T-cell (primary cell): ENCODE measurements at regions not wholly inside any gene's neighbourhood (a gene's known extent, or its start where the extent isn't known, plus 50 kb on each side); places are given as distances from the start of the nearest gene placed in this dataset.

Experiments used
- ATAC-seq, 4 experiments: fragments of 200-7000 bp in 3 of 4; fragments of 150-1000 bp in 1 of 4; cut with Tn5 transposase; replicated peaks in 1 of 4; 1 replicate in 3 of 4; 2 replicates in 1 of 4; pipeline ENCODE4 v1.10.0; 2021; ENCODE audit warnings: moderate library complexity in 3 of 4, mild to moderate bottlenecking in 2 of 4, moderate number of reproducible peaks in 1 of 4
- CTCF ChIA-PET, 2 donors: fragments of 300-600 bp; sonication (Branson Sonifier 250); formaldehyde crosslinking; loops; one replicate each; lab custom pipeline; 2022; ENCODE audit warnings: antibody characterized with exemption in 2 of 2; lab: Charles Lee
- POLR2A ChIA-PET, 2 donors: fragments of 300-600 bp; sonication (Branson Sonifier 250); formaldehyde crosslinking; loops; one replicate each; lab custom pipeline; 2022; ENCODE audit warnings: antibody characterized with exemption in 2 of 2; lab: Charles Lee
- DNase-seq, 35 experiments: peaks; one replicate each; pipeline versions ENCODE4 v3.0.0 to v3.0.0-alpha.2; 2013 to 2023
- H3K27ac ChIP-seq: one replicate; pipeline ENCODE4 v1.5.1; 2013; ENCODE audit warnings: low read length
- H3K27me3 ChIP-seq, 2 experiments: replicated peaks in 1 of 2; 1 replicate in 1 of 2; 2 replicates in 1 of 2; pipeline versions ENCODE4 v1.6.1 to v1.7.0; 2013; ENCODE audit warnings: low read length in 1 of 2, mixed read lengths in 1 of 2; ENCODE audit not compliant: control insufficient read depth in 2 of 2, insufficient read depth in 2 of 2; ENCODE audit errors: extremely low read depth in 1 of 2
- H3K36me3 ChIP-seq, 2 donors: 1 replicate in 1 of 2; 2 replicates in 1 of 2; pipeline versions ENCODE4 v1.6.1 to v1.7.0; 2013; ENCODE audit warnings: low read length in 1 of 2; ENCODE audit not compliant: control insufficient read depth in 2 of 2, insufficient read depth in 1 of 2; ENCODE audit errors: extremely low read depth in 1 of 2
- H3K4me1 ChIP-seq, 2 experiments: 1 replicate in 1 of 2; 2 replicates in 1 of 2; pipeline versions ENCODE4 v1.6.1 to v1.7.0; 2013; ENCODE audit warnings: low read length in 2 of 2, mixed read lengths in 1 of 2; ENCODE audit not compliant: insufficient read depth in 2 of 2, control insufficient read depth in 1 of 2; ENCODE audit errors: extremely low read depth in 1 of 2
- H3K4me3 ChIP-seq, 2 donors: 1 replicate in 1 of 2; 2 replicates in 1 of 2; pipeline versions ENCODE4 v1.5.1 to v1.7.0; 2013; ENCODE audit warnings: mild to moderate bottlenecking in 2 of 2, low read length in 1 of 2, moderate library complexity in 1 of 2; ENCODE audit not compliant: control insufficient read depth in 1 of 2; ENCODE audit errors: extremely low read depth in 1 of 2
- H3K9me3 ChIP-seq: 2 replicates; pipeline ENCODE4 v1.7.0; 2013
- H3K27ac Mint-ChIP-seq, 2 donors: one replicate each; pipeline ENCODE4 v1.8.0; 2020 to 2021; ENCODE audit warnings: mild to moderate bottlenecking in 2 of 2, mixed read lengths in 2 of 2
- H3K27me3 Mint-ChIP-seq, 2 donors: one replicate each; pipeline ENCODE4 v1.8.0; 2021 to 2022; ENCODE audit warnings: mixed read lengths in 2 of 2
- H3K36me3 Mint-ChIP-seq: one replicate; pipeline ENCODE4 v1.8.0; 2021; ENCODE audit warnings: mixed read lengths
- H3K4me1 Mint-ChIP-seq, 3 donors: one replicate each; pipeline ENCODE4 v1.8.0; 2020 to 2022; ENCODE audit warnings: mixed read lengths in 3 of 3, mild to moderate bottlenecking in 1 of 3
- H3K4me3 Mint-ChIP-seq, 3 donors: one replicate each; pipeline ENCODE4 v1.8.0; 2020 to 2022; ENCODE audit warnings: mild to moderate bottlenecking in 3 of 3, mixed read lengths in 3 of 3, moderate library complexity in 3 of 3
- H3K9me3 Mint-ChIP-seq, 3 donors: one replicate each; pipeline ENCODE4 v1.8.0; 2020 to 2022; ENCODE audit warnings: mixed read lengths in 3 of 3
- WGBS: methylation state at CpG from one replicate; pipeline ENCODE4 v1.1.5; 2013; ENCODE audit warnings: missing lambda C conversion rate; ENCODE audit not compliant: insufficient coverage; 5-methylcytosine and 5-hydroxymethylcytosine counted together

GRCh38 chr7:32316839-32317238 is 173.3 kb downstream of the LSM5 start:
- Mint-ChIP-seq H3K9me3 (no peaks in the 10 kb centered on the region), H3K27ac (no peak overlapping the region), H3K27me3 (peaks cover 19 to 36% of the 10 kb centered on the region in 2 donors), H3K36me3 (no peaks in the 10 kb centered on the region), H3K4me3 (no peak overlapping the region), H3K4me1 (no peaks in the 10 kb centered on the region)
- H3K27me3 ChIP-seq: peaks cover 0 to 13% of the 10 kb centered on the region in 2 experiments
- H3K9me3 ChIP-seq: no peaks in the 10 kb centered on the region
- 40% methylated on average over 1 of the region's 4 CpGs for WGBS
- no peak overlapping the region for H3K4me3 ChIP-seq
- ATAC-seq (no peak), DNase-seq (no peak)
- H3K36me3 ChIP-seq: no peaks in the 10 kb centered on the region
- ChIA-PET CTCF (no interaction called here), POLR2A (no interaction called here)
- H3K27ac ChIP-seq: no peak overlapping the region
- H3K4me1 ChIP-seq: no peaks in the 10 kb centered on the region

DNA sequence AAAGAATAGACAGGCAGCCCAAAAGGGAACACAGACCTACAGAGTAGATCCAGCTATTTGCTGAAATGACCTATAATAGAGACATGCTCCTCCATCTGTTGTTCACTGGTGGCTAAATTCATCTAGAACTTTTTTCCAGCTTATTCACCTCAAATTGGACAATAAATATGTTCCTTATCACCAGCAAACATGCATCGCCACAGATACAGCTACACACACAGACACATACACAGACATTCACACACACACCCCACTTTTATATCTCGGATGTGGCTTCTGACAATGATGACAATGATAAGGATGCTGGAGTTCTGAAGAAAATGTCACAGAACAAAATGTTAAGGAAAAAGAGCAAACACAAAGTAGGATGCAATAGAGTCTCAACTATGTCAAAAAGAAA is 175.4 kb downstream of the LSM5 start:
- peaks cover 16 to 20% of the 10 kb centered on the region in 2 donors for H3K27me3 Mint-ChIP-seq
- CTCF ChIA-PET: no interaction called here
- H3K9me3 ChIP-seq: no peaks in the 10 kb centered on the region
- no peaks in the 10 kb centered on the region for H3K36me3 Mint-ChIP-seq
- no peak overlapping the region for H3K4me3 ChIP-seq
- POLR2A ChIA-PET: no interaction called here
- H3K4me3 Mint-ChIP-seq: no peak overlapping the region
- DNase-seq (no peak), ATAC-seq (no peak)
- H3K4me1 ChIP-seq: no peaks in the 10 kb centered on the region
- WGBS: no CpG with 5 or more reads among the region's 2 CpGs
- H3K27ac ChIP-seq: no peak overlapping the region
- no peaks in the 10 kb centered on the region for H3K4me1 Mint-ChIP-seq
- no peak overlapping the region for H3K27ac Mint-ChIP-seq
- H3K27me3 ChIP-seq: peaks cover 0 to 13% of the 10 kb centered on the region in 2 experiments
- H3K9me3 Mint-ChIP-seq: no peaks in the 10 kb centered on the region
- no peaks in the 10 kb centered on the region for H3K36me3 ChIP-seq

DNA sequence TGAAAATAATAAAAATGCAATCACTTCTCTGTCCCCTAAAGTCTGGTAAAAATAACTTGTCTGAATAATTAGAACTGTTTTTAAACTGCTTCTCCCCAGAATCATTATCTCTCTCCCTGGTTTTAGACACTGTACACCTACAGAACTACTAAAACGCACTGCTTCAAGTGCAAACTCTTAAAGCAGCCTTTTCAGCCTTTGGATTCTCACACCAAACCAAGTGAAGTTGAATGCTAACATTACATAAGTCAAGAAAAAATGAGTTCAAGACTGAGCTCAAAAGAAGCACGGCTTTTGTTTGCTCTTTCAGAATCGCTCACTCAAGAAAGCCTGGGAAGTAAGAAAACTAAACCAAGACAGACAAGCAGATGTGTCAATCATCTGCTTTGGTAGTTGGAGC is 188.8 kb downstream of the LSM5 start:
- peaks cover 6 to 9% (median 9%) of the 10 kb centered on the region in 3 donors for H3K4me1 Mint-ChIP-seq
- POLR2A ChIA-PET: no interaction called here
- H3K36me3 ChIP-seq: no peaks in the 10 kb centered on the region
- no peak overlapping the region for H3K4me3 ChIP-seq
- no peaks in the 10 kb centered on the region for H3K36me3 Mint-ChIP-seq
- no peak overlapping the region for H3K4me3 Mint-ChIP-seq
- H3K27me3 ChIP-seq: peaks cover 11 to 27% of the 10 kb centered on the region in 2 experiments
- H3K9me3 ChIP-seq: no peaks in the 10 kb centered on the region
- DNase-seq (no peak), ATAC-seq (no peak)
- H3K27ac ChIP-seq: no peak overlapping the region
- no peaks in the 10 kb centered on the region for H3K4me1 ChIP-seq
- WGBS: 86% methylated on average over 3 of the region's 3 CpGs
- peaks cover 42 to 49% of the 10 kb centered on the region in 2 donors for H3K27me3 Mint-ChIP-seq
- H3K27ac Mint-ChIP-seq: no peak overlapping the region
- CTCF ChIA-PET: no interaction called here
- peaks cover 0 to 4% (median 0%) of the 10 kb centered on the region in 3 donors for H3K9me3 Mint-ChIP-seq

DNA sequence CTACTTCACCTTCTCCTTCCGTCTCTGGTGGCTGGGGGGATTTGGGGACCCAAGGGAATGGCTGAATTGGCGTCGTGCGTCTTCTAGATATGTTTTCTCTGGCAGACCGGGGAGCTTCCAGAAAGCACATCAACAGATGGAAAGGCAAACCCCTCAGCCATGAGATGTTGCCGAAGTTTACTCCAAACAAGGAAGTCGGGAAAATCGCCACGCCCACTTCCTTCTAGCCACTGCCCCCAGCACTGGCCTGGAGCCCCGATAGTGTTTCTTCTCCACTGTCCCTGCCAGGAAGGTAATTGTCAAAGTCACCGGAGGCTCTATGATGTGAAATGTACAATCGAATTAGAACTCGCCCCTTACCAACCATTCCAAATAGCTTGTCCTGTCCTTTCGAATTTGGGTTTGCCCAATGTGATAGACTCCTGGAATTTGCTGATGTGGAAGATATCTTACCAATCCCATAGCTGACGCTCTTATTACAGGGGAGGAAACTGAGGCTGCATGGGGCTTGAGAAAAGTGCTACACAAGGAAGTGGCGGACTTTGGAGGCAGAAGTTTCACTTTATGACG is 191.0 kb downstream of the LSM5 start:
- H3K4me3 ChIP-seq: no peak overlapping the region
- Mint-ChIP-seq H3K4me3 (peak overlapping the region in 2 of 3 donors; percentile 31 to 62), H3K9me3 (no peaks in the 10 kb centered on the region), H3K27ac (no peak overlapping the region), H3K27me3 (peaks cover 45 to 52% of the 10 kb centered on the region in 2 donors), H3K36me3 (no peaks in the 10 kb centered on the region), H3K4me1 (peaks cover 6 to 9% (median 9%) of the 10 kb centered on the region in 3 donors)
- ChIA-PET CTCF (no interaction called here), POLR2A (no interaction called here)
- WGBS: 23% methylated on average over 11 of the region's 17 CpGs
- peaks cover 13 to 27% of the 10 kb centered on the region in 2 experiments for H3K27me3 ChIP-seq
- no peaks in the 10 kb centered on the region for H3K9me3 ChIP-seq
- no peak overlapping the region for H3K27ac ChIP-seq
- H3K4me1 ChIP-seq: no peaks in the 10 kb centered on the region
- ATAC-seq (no peak), DNase-seq (no peak)
- no peaks in the 10 kb centered on the region for H3K36me3 ChIP-seq

GRCh38 chr7:32298408-32299132 is 191.6 kb downstream of the LSM5 start:
- Histone ChIP-seq H3K27ac (no peak overlapping the region), H3K4me3 (no peak overlapping the region), H3K4me1 (no peaks in the 10 kb centered on the region), H3K9me3 (no peaks in the 10 kb centered on the region), H3K36me3 (no peaks in the 10 kb centered on the region), H3K27me3 (peaks cover 13 to 27% of the 10 kb centered on the region in 2 experiments)
- H3K27ac Mint-ChIP-seq: no peak overlapping the region
- CTCF ChIA-PET: no interaction called here
- DNase-seq (no peak), ATAC-seq (peak in 1 of 4 experiments; percentile 17)
- H3K9me3 Mint-ChIP-seq: no peaks in the 10 kb centered on the region
- POLR2A ChIA-PET: no interaction called here
- H3K36me3 Mint-ChIP-seq: no peaks in the 10 kb centered on the region
- 5% methylated on average over 71 of the region's 80 CpGs for WGBS
- H3K27me3 Mint-ChIP-seq: peaks cover 47 to 52% of the 10 kb centered on the region in 2 donors
- H3K4me3 Mint-ChIP-seq: peak overlapping the region in 2 of 3 donors; percentile 31 to 62
- H3K4me1 Mint-ChIP-seq: peaks cover 6 to 9% (median 9%) of the 10 kb centered on the region in 3 donors

DNA sequence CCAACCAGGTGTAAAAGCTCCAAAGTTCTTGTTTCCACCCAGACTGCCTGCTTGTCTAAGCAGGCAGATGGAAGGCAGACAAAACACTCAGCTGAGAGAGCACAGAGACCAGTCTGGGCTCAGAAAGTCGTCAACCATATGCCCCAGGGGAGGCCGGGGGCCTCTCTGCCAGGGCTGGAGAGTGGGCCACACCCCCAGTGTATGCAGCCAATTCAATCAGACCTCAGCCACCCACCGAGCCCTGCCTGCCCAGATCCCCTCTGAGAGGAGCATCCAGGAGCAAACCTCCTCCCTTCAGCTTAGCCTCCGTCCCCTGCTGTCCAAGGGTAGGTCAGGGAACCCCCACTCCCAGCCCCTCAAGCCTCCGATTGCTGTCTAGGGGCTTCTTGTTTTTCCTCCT is 196.3 kb downstream of the LSM5 start:
- Mint-ChIP-seq H3K36me3 (no peaks in the 10 kb centered on the region), H3K4me1 (peaks cover under 1 to 3% (median 2%) of the 10 kb centered on the region in 3 donors), H3K27me3 (peaks cover 26 to 29% of the 10 kb centered on the region in 2 donors), H3K4me3 (no peak overlapping the region), H3K27ac (no peak overlapping the region), H3K9me3 (no peaks in the 10 kb centered on the region)
- DNase-seq (no peak), ATAC-seq (no peak)
- Histone ChIP-seq H3K4me1 (no peaks in the 10 kb centered on the region), H3K9me3 (no peaks in the 10 kb centered on the region), H3K4me3 (no peak overlapping the region), H3K27me3 (peaks cover 6 to 20% of the 10 kb centered on the region in 2 experiments), H3K27ac (no peak overlapping the region), H3K36me3 (no peaks in the 10 kb centered on the region)
- ChIA-PET POLR2A (no interaction called here), CTCF (no interaction called here)
- WGBS: 79% methylated on average over 5 of the region's 5 CpGs
